Esophagus muscularis mucosa (tissue), 3 donors: ENCODE measurements at regions not wholly inside any gene's neighbourhood (a gene's known extent, or its start where the extent isn't known, plus 50 kb on each side); places are given as distances from the start of the nearest gene placed in this dataset.

ENCODE experiments used
- POLR2A ChIP-seq: fragments of 450-650 bp; IDR thresholded peaks from one replicate; pipeline ENCODE4 v1.6.1; 2017; ENCODE audit warnings: antibody characterized with exemption, moderate library complexity, mild to moderate bottlenecking, low read depth
- TF ChIP-seq, protein P1 (sequence below), 3 experiments: fragments of 200-600 bp in 2 of 3; fragments of 450-650 bp in 1 of 3; sonication (generic) in 2 of 3; IDR thresholded peaks; one replicate each; pipeline ENCODE4 v1.5.1; 2017 to 2019; ENCODE audit warnings: antibody characterized with exemption in 3 of 3, mild to moderate bottlenecking in 2 of 3, moderate library complexity in 1 of 3

DNA sequence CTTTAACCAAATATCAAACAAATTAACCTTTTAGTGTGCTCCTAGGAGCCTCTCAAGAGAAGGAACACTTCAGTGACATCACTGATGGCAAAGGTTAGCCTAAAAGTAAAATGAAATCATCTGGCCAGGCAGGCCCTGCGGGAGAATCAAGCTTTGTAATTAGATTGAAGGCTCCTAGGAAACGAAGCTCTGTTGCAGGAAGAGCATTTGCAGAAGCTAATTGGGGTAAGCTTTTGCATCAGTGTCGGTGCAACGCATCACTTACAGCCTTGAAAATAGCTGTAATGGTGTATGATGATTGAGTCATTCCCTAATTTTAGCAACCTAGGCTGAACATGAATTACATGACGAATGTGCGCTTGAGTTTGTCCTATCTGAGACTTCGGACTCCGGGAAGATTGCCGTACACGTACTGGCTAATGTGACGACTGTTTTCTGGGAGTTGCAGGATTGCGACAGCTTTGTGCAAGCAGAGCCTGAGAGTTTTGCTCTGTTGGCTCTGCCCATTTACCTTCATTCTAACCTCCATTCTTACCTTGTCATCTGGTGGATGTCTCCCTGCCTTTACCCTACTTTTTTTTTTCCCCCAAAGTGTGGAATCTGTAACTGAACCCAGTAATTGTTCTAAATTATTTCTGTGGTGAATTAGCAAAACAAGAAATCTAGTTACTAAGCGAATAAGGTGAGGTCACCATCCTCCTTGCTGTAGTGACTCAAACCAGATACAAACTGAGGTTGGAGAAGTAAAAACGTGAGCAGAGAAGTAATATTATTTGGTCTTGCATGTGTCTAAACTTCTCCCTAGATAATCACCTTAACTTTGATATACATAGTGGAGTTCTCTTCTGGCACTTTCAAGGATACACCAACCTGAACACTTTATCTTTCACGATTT, 675.9 kb upstream of the CITED2 start:
- TF ChIP-seq, protein P1, sequence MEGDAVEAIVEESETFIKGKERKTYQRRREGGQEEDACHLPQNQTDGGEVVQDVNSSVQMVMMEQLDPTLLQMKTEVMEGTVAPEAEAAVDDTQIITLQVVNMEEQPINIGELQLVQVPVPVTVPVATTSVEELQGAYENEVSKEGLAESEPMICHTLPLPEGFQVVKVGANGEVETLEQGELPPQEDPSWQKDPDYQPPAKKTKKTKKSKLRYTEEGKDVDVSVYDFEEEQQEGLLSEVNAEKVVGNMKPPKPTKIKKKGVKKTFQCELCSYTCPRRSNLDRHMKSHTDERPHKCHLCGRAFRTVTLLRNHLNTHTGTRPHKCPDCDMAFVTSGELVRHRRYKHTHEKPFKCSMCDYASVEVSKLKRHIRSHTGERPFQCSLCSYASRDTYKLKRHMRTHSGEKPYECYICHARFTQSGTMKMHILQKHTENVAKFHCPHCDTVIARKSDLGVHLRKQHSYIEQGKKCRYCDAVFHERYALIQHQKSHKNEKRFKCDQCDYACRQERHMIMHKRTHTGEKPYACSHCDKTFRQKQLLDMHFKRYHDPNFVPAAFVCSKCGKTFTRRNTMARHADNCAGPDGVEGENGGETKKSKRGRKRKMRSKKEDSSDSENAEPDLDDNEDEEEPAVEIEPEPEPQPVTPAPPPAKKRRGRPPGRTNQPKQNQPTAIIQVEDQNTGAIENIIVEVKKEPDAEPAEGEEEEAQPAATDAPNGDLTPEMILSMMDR (IDR thresholded peaks at IDR 0.05), result no peak
- TF ChIP-seq POLR2A, result no peak
